DOHH2 (cell line): ENCODE measurements at regions not wholly inside any gene's neighbourhood (a gene's known extent, or its start where the extent isn't known, plus 50 kb on each side); places are given as distances from the start of the nearest gene placed in this dataset.

Experiments used
- EZH2phosphoT487 ChIP-seq: fragments of 200-600 bp; sonication (generic); IDR thresholded peaks from 2 replicates; pipeline ENCODE4 v1.6.1; 2017; ENCODE audit warnings: borderline replicate concordance, mild to moderate bottlenecking, antibody characterized with exemption, low read length, moderate library complexity, mixed read lengths
- TF ChIP-seq, protein P1 (sequence below): fragments of 200-600 bp; sonication (generic); IDR thresholded peaks from one replicate; pipeline ENCODE4 v1.5.1; 2014; ENCODE audit warnings: antibody characterized with exemption, mild to moderate bottlenecking, low read depth, low read length; ENCODE audit not compliant: poor library complexity, severe bottlenecking

DNA sequence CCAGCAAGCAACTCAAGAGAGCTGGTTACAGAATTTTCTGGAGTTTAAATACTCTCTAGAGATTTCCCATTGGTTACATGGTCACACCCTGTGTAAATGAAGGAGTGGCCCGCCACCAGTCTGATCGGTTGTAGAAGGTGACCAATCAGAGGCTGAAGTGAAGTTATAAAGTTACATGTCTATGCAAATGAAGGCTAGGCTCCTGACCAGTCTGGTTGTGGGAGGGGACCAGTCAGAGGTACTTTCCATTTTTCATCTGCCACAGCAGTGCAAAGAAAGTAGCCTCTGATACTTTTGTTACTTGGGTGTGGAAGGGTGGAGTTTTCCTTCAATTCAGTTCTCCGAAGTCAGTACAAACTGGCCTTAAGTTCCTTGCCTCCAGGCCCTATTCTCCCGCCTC is 273.7 kb downstream of the BARHL2 start:
- TF ChIP-seq, protein P1, sequence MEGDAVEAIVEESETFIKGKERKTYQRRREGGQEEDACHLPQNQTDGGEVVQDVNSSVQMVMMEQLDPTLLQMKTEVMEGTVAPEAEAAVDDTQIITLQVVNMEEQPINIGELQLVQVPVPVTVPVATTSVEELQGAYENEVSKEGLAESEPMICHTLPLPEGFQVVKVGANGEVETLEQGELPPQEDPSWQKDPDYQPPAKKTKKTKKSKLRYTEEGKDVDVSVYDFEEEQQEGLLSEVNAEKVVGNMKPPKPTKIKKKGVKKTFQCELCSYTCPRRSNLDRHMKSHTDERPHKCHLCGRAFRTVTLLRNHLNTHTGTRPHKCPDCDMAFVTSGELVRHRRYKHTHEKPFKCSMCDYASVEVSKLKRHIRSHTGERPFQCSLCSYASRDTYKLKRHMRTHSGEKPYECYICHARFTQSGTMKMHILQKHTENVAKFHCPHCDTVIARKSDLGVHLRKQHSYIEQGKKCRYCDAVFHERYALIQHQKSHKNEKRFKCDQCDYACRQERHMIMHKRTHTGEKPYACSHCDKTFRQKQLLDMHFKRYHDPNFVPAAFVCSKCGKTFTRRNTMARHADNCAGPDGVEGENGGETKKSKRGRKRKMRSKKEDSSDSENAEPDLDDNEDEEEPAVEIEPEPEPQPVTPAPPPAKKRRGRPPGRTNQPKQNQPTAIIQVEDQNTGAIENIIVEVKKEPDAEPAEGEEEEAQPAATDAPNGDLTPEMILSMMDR: no peak
- TF ChIP-seq EZH2phosphoT487: no peak
